Activated CD4-positive, alpha-beta T cell treated with anti-CD3 and anti-CD28 coated beads, Interleukin-2, amount 10 ng/mL, durations not matched to agents 24 days and 14 days (primary cell): ENCODE measurements at regions not wholly inside any gene's neighbourhood (a gene's known extent, or its start where the extent isn't known, plus 50 kb on each side); places are given as distances from the start of the nearest gene placed in this dataset.
"Not testable (repeated sequence)": the region's sequence is repeated elsewhere in the genome, so short reads cannot be mapped to it uniquely, and the experiment has no call there.

Experiments used
- DNase-seq: peaks from one replicate; pipeline ENCODE4 v3.0.0; 2022
- H3K27ac Mint-ChIP-seq: one replicate; pipeline ENCODE4 v1.8.0; 2022; ENCODE audit warnings: mild to moderate bottlenecking, mixed read lengths
- H3K27me3 Mint-ChIP-seq: one replicate; pipeline ENCODE4 v1.8.0; 2022; ENCODE audit warnings: mixed read lengths
- H3K36me3 Mint-ChIP-seq: one replicate; pipeline ENCODE4 v1.8.0; 2022; ENCODE audit warnings: low read depth, mild to moderate bottlenecking, mixed read lengths
- H3K4me1 Mint-ChIP-seq: one replicate; pipeline ENCODE4 v1.8.0; 2021; ENCODE audit warnings: mixed read lengths
- H3K4me3 Mint-ChIP-seq: one replicate; pipeline ENCODE4 v1.8.0; 2022; ENCODE audit warnings: mild to moderate bottlenecking, moderate library complexity, mixed read lengths
- H3K9me3 Mint-ChIP-seq: one replicate; pipeline ENCODE4 v1.8.0; 2021; ENCODE audit warnings: mixed read lengths
- intact Hi-C: fragments of 100-400 bp; cut with micrococcal nuclease; formaldehyde crosslinking; loops from one replicate; pipeline ENCODE4 v1.15.1; 2023

GRCh38 chr10:38396178-38396954 lies 302.2 kb downstream of the ZNF37A start:
- H3K36me3 Mint-ChIP-seq, H3K4me3 Mint-ChIP-seq, H3K9me3 Mint-ChIP-seq, DNase-seq, H3K27me3 Mint-ChIP-seq, H3K27ac Mint-ChIP-seq, intact Hi-C loops, H3K4me1 Mint-ChIP-seq: not testable (repeated sequence)

GRCh38 chr10:38401565-38401964 lies 307.4 kb downstream of the ZNF37A start:
- Mint-ChIP-seq H3K27ac (peak overlapping the region; percentile 99), H3K4me3 (peak overlapping the region; percentile 62)
- H3K36me3 Mint-ChIP-seq, H3K9me3 Mint-ChIP-seq, H3K4me1 Mint-ChIP-seq, H3K27me3 Mint-ChIP-seq, intact Hi-C loops: not testable (repeated sequence)
- peak; percentile 59 for DNase-seq

DNA sequence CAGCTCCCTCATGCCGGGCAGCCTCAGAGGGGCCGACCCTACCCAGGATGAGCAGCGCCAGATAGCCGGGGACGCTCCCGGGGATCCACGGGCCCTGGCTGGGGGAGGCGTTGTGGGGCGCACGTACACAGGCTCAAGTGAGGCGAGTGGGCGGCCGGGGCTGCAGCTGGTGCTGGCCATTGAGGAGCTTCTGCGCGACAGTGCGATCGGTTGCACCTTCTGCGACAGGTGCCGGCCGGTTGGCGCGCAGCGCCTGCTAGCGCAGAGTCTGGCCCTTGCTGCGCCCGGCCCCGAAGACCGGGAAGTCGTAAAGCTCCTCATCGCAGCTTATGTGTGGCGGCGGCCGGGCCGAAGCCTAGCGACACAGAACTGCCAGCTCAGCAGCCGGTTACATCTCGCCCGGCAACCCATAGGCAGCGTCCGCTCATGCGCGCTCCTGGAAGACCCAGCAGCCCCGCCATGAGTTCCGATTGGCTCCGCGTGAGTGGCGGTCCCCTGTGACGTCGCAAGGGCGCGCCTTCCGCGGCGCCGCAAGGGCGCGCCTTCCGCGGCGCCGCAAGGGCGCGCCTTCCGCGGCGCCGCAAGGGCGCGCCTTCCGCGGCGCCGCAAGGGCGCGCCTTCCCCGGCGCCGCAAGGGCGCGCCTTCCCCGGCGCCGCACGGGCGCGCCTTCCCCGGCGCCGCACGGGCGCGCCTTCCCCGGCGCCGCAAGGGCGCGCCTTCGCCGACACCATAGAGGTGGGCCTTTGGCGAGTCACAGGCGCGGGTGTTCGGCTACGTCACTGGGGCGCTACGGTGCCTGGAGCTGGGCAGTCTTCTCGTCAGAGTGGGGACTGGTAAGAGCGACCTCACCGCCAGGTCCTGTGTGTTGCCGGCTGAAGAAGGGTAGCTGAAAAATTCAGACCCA lies 308.6 kb downstream of the ZNF37A start:
- H3K4me1 Mint-ChIP-seq, H3K36me3 Mint-ChIP-seq, H3K27me3 Mint-ChIP-seq, H3K9me3 Mint-ChIP-seq: not testable (repeated sequence)
- intact Hi-C loops: loop anchor here (1.0 to 2.0 kb wide), 3 partner anchors 308 to 546 kb away; partner anchors contain the start of genes ZNF248, ZNF33A and ZNF37A
- peak; percentile 98 for DNase-seq
- Mint-ChIP-seq H3K4me3 (peak overlapping the region; percentile 98), H3K27ac (peak overlapping the region; percentile 99)

GRCh38 chr10:38403347-38404117 lies 309.4 kb downstream of the ZNF37A start:
- H3K27me3 Mint-ChIP-seq, H3K4me1 Mint-ChIP-seq, H3K36me3 Mint-ChIP-seq, H3K9me3 Mint-ChIP-seq: not testable (repeated sequence)
- DNase-seq: peak; percentile 55
- Mint-ChIP-seq H3K4me3 (peak overlapping the region; percentile 90), H3K27ac (peak overlapping the region; percentile 98)
- intact Hi-C loops: loop anchor here (2.0 kb wide), 2 partner anchors 393 to 547 kb away; partner anchors contain the start of genes ZNF248 and ZNF33A

GRCh38 chr10:38423634-38424033 lies 329.5 kb downstream of the ZNF37A start:
- H3K9me3 Mint-ChIP-seq, H3K4me3 Mint-ChIP-seq, H3K36me3 Mint-ChIP-seq, DNase-seq, H3K4me1 Mint-ChIP-seq, intact Hi-C loops, H3K27me3 Mint-ChIP-seq, H3K27ac Mint-ChIP-seq: not testable (repeated sequence)

GRCh38 chr10:38430242-38430641 lies 336.1 kb downstream of the ZNF37A start:
- intact Hi-C loops, H3K36me3 Mint-ChIP-seq, H3K9me3 Mint-ChIP-seq, DNase-seq, H3K4me3 Mint-ChIP-seq, H3K27ac Mint-ChIP-seq, H3K27me3 Mint-ChIP-seq, H3K4me1 Mint-ChIP-seq: not testable (repeated sequence)

- intact Hi-C loops, H3K4me1 Mint-ChIP-seq, H3K9me3 Mint-ChIP-seq, DNase-seq, H3K27ac Mint-ChIP-seq, H3K4me3 Mint-ChIP-seq, H3K27me3 Mint-ChIP-seq, H3K36me3 Mint-ChIP-seq: not testable (repeated sequence)
These were observed 343.2 kb downstream of the ZNF37A start for GRCh38 chr10:38437359-38437758.

DNA sequence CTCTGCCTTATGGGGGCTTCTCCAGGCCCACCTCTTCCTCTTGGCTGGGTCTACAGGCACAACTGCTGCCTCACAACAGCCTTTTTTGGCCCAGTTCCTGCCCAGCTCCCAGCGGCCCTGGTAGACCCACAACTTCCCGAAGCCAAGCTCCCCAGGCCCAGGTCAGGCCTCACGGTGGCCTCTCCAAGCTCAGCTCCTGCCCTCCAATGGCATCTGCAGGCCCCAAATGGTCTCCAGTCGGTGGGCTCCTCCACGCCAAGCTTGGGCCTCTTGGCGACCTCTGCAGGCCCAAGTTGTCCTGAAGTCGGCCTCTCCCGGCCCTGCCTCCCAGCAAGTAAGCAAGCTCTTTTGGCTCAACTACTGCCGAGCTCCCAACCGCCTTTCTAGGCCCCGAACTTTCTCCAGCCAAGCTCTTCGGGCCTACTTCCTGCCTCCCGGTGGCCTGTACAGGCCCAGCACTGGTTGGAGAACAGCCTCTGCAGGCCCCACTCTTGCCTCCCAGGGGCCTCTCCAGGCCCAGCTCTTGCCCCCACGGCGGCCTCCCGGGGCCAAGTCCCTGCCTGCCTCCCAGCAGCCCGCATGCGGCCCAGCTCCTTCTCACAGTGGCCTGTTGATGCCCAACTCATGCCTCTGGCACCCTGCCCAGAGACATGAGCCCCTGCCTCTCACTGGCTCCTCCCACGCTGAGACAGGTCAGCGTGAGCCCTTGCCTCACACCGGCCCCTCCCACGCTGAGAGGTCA lies 354.6 kb downstream of the ZNF37A start:
- H3K9me3 Mint-ChIP-seq, H3K36me3 Mint-ChIP-seq, H3K27ac Mint-ChIP-seq, H3K4me3 Mint-ChIP-seq, intact Hi-C loops, H3K4me1 Mint-ChIP-seq, H3K27me3 Mint-ChIP-seq, DNase-seq: not testable (repeated sequence)

GRCh38 chr10:38449618-38450017 lies 355.5 kb downstream of the ZNF37A start:
- H3K4me3 Mint-ChIP-seq, H3K36me3 Mint-ChIP-seq: not testable (repeated sequence)

GRCh38 chr10:38450372-38451057 lies 356.4 kb downstream of the ZNF37A start:
- H3K4me1 Mint-ChIP-seq, intact Hi-C loops, H3K27me3 Mint-ChIP-seq, H3K36me3 Mint-ChIP-seq, H3K27ac Mint-ChIP-seq, H3K9me3 Mint-ChIP-seq, H3K4me3 Mint-ChIP-seq, DNase-seq: not testable (repeated sequence)

More at GRCh38 chr10:38449618-38450017, 355.5 kb downstream of the ZNF37A start:
- H3K4me1 Mint-ChIP-seq, intact Hi-C loops, DNase-seq, H3K27ac Mint-ChIP-seq, H3K27me3 Mint-ChIP-seq, H3K9me3 Mint-ChIP-seq: not testable (repeated sequence)

- H3K27ac Mint-ChIP-seq, intact Hi-C loops, H3K9me3 Mint-ChIP-seq, H3K27me3 Mint-ChIP-seq, H3K4me3 Mint-ChIP-seq, DNase-seq, H3K4me1 Mint-ChIP-seq, H3K36me3 Mint-ChIP-seq: not testable (repeated sequence)
These were observed 357.3 kb downstream of the ZNF37A start for GRCh38 chr10:38451306-38451967.
